Central memory CD8-positive, alpha-beta T cell (primary cell): ENCODE measurements at regions not wholly inside any gene's neighbourhood (a gene's known extent, or its start where the extent isn't known, plus 50 kb on each side); places are given as distances from the start of the nearest gene placed in this dataset.

Experiments used
- ATAC-seq: fragments of 150-1000 bp; cut with Tn5 transposase; replicated peaks from 2 replicates; pipeline ENCODE4 v1.10.0; 2022; ENCODE audit warnings: mild to moderate bottlenecking, moderate FRiP score, moderate number of reproducible peaks; ENCODE audit not compliant: poor library complexity, severe bottlenecking; ENCODE audit errors: extremely low read depth
- DNase-seq, 2 donors: peaks; one replicate each; pipeline ENCODE4 v3.0.0; 2021; ENCODE audit warnings: low spot score in 2 of 2
- H3K27ac Mint-ChIP-seq: one replicate; pipeline ENCODE4 v1.8.0; 2022; ENCODE audit warnings: low read depth, mild to moderate bottlenecking, moderate library complexity, mixed read lengths
- H3K27me3 Mint-ChIP-seq: one replicate; pipeline ENCODE4 v1.8.0; 2022; ENCODE audit warnings: mixed read lengths
- H3K36me3 Mint-ChIP-seq: one replicate; pipeline ENCODE4 v1.8.0; 2022; ENCODE audit warnings: mild to moderate bottlenecking, moderate library complexity, mixed read lengths; ENCODE audit not compliant: insufficient read depth
- H3K4me1 Mint-ChIP-seq: one replicate; pipeline ENCODE4 v1.8.0; 2022; ENCODE audit warnings: mixed read lengths
- H3K4me3 Mint-ChIP-seq: one replicate; pipeline ENCODE4 v1.8.0; 2022; ENCODE audit warnings: mild to moderate bottlenecking, moderate library complexity, mixed read lengths
- H3K9me3 Mint-ChIP-seq: one replicate; pipeline ENCODE4 v1.8.0; 2022; ENCODE audit warnings: mixed read lengths

DNA sequence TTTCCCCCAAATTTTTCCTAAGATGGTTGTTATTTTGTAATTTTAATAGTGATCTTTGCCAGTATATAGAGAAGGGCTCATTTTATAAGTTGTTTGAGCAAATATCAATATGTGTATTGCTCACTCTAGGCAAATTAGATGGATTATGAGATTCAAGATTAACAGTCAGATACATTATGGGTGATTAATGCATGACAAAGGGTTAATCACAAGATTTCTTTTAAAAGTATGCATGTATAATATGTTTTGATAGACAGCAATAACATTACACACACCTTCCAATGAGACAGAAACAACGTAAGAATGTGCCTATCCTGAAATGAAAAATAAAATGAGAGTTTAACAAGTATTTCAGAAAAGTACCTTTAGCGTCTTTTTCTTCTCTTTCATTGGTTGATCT lies 547.6 kb upstream of the AGTR1 start:
- H3K4me1 Mint-ChIP-seq = no peaks in the 10 kb centered on the region
- DNase-seq (no peak), ATAC-seq (no peak)
- no peaks in the 10 kb centered on the region for H3K36me3 Mint-ChIP-seq
- H3K9me3 Mint-ChIP-seq = peaks cover 10% of the 10 kb centered on the region
- no peaks in the 10 kb centered on the region for H3K27me3 Mint-ChIP-seq
- H3K27ac Mint-ChIP-seq = no peak overlapping the region
- no peak overlapping the region for H3K4me3 Mint-ChIP-seq

DNA sequence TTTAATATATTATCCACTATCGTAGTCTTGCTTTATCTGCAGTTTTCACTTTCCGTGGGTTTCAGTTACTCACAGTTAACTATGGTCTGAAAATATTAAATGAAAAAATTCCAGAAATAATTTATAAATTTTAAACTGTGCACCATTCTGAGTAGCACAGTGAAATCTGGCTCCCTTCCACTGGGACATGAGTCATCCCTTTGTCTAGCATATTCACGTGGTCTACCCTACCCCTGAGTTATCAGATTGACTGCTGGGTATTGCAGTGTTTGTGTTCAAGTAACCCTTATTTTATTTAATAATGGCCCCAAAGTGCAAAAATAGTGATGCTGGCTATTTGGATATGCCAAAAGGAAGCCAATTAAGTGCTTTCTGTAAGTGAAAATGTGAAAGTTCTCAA lies 539.5 kb upstream of the AGTR1 start:
- H3K27ac Mint-ChIP-seq = no peak overlapping the region

DNA sequence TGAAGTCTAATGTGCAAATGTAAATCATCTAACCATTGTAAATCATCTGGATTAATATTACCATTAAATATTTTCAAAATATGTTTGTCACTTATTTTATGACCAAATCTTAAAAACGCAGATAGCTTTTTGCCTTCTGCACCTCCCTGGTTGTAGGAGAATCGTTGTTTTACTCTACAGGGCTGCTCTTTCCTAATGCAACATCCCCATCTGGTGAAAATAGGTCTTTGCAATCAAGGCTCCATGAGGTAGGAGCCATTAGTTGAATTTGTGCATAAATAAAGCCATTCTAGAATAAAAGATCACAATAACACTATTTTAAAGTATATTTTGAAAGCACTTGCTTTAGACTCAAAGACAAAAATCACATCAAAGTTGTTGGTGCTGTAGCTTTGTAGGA lies 535.6 kb upstream of the AGTR1 start:
- no peak overlapping the region for H3K4me3 Mint-ChIP-seq
- H3K27me3 Mint-ChIP-seq = no peaks in the 10 kb centered on the region
- H3K27ac Mint-ChIP-seq = no peak overlapping the region
- DNase-seq (no peak), ATAC-seq (no peak)
- H3K4me1 Mint-ChIP-seq = no peaks in the 10 kb centered on the region
- H3K36me3 Mint-ChIP-seq = no peaks in the 10 kb centered on the region
- peaks cover 10% of the 10 kb centered on the region for H3K9me3 Mint-ChIP-seq

More for the DNA sequence above, 539.5 kb upstream of the AGTR1 start:
- no peak for DNase-seq
- H3K4me3 Mint-ChIP-seq = no peak overlapping the region
- H3K9me3 Mint-ChIP-seq = no peaks in the 10 kb centered on the region
- no peaks in the 10 kb centered on the region for H3K4me1 Mint-ChIP-seq
- H3K27me3 Mint-ChIP-seq = no peaks in the 10 kb centered on the region
- no peaks in the 10 kb centered on the region for H3K36me3 Mint-ChIP-seq
- no peak for ATAC-seq

DNA sequence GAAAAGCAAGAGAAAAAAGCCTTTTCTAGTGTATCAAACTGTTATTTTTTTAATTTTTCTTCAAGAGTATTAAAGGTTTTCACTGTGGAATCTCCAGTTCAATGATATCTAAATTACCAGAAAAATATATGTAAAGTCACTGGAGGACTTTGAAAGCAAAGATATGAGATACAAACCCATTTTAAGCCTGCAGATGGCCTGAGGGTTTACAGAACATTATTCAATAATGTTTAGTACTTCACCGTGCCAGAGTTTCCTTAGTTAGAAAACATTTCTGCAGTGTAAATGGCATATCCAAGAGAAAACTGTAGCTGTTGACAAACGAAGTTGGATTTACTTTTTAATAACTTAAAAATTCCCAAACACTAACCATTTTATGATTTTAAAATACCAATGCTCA lies 529.4 kb upstream of the AGTR1 start:
- DNase-seq = no peak
- Mint-ChIP-seq H3K27me3 (no peaks in the 10 kb centered on the region), H3K27ac (no peak overlapping the region), H3K36me3 (no peaks in the 10 kb centered on the region), H3K9me3 (peaks cover 16% of the 10 kb centered on the region), H3K4me3 (no peak overlapping the region), H3K4me1 (no peaks in the 10 kb centered on the region)
- no peak for ATAC-seq

DNA sequence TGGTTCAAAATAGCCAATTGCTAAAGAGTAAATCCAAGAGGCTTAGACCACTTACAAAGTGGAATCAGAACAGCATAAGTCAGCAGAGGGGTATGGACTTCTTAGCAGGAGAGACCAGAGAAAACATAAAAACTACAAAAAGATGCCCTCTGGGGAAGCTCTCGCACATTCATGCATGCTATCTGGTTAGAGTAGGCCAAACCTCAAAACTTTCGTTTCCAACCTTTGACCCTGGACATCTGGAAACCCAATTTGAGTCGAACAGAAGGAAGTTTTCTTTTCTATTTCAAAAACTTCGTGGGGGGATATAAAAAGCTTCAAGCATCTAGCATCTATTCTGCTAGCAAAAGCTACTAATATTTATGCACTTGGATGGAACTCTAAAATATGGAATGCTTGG lies 523.9 kb upstream of the AGTR1 start:
- Mint-ChIP-seq H3K27ac (no peak overlapping the region), H3K4me1 (no peaks in the 10 kb centered on the region), H3K4me3 (no peak overlapping the region), H3K36me3 (no peaks in the 10 kb centered on the region), H3K9me3 (no peaks in the 10 kb centered on the region), H3K27me3 (no peaks in the 10 kb centered on the region)
- DNase-seq = no peak
- no peak for ATAC-seq

DNA sequence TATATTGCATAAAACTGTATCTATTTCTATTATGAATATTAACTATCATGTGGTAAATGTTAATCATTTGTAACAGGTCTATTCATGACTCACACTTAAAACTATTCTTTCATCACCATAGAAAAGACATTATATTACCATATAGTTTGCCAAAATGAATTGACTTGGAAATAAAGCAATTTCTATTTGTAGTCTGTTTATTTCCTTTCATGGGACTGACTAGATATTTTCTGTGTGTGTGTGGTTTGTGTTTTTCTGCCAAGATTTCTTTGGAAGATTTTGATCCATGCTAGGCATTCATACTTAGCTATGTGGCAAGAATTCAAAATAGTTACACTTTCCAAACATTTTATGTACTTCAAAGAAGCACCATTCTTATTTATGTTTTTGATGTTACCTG lies 522.5 kb upstream of the AGTR1 start:
- Mint-ChIP-seq H3K27ac (no peak overlapping the region), H3K4me1 (no peaks in the 10 kb centered on the region), H3K36me3 (no peaks in the 10 kb centered on the region), H3K9me3 (no peaks in the 10 kb centered on the region), H3K27me3 (no peaks in the 10 kb centered on the region), H3K4me3 (no peak overlapping the region)
- ATAC-seq (no peak), DNase-seq (no peak)

DNA sequence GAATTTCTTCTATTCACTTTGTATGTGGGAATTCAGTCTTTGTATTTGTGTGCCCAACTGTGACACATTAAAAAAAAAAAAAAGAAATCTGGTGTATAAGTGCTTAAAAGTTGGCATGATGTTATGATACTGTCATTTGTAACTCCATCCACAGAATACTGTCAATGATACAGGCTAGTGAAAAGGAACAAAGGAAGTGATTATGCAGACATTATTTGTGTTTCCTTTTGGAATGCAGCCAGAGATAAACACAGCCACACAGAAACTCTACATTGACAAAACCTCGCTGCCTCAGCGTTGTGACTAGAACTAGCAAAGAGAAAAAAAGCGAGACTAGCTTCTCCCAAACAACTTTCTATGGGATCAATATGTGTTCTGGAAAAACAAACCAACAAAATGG lies 519.2 kb upstream of the AGTR1 start:
- H3K9me3 Mint-ChIP-seq = no peaks in the 10 kb centered on the region

DNA sequence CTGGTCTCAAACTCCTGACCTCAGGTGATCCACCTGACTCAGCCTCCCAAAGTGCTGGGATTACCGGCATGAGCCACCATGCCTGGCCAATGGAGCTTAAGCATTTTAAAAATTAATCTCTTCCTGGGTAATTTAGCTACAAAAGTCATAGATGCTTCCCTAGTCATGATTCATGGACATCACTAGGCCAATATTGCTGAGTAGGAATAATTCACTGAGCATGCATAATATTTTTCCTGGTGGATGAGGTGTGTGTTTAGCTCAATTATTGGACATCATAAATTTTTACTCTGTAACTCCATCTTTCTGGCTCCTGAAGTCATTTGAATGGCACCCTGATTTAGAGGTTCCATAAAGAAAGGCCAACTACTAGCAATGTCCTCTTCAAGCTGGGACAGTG lies 512.9 kb upstream of the AGTR1 start:
- ATAC-seq = no peak
- no peak for DNase-seq
- Mint-ChIP-seq H3K9me3 (peaks cover 5% of the 10 kb centered on the region), H3K4me1 (no peaks in the 10 kb centered on the region), H3K36me3 (peaks cover 1% of the 10 kb centered on the region), H3K27me3 (no peaks in the 10 kb centered on the region), H3K27ac (no peak overlapping the region), H3K4me3 (no peak overlapping the region)

More for the DNA sequence above, 519.2 kb upstream of the AGTR1 start:
- Mint-ChIP-seq H3K4me1 (no peaks in the 10 kb centered on the region), H3K36me3 (no peaks in the 10 kb centered on the region), H3K4me3 (no peak overlapping the region), H3K27me3 (no peaks in the 10 kb centered on the region), H3K27ac (no peak overlapping the region)
- no peak for ATAC-seq
- DNase-seq = no peak

DNA sequence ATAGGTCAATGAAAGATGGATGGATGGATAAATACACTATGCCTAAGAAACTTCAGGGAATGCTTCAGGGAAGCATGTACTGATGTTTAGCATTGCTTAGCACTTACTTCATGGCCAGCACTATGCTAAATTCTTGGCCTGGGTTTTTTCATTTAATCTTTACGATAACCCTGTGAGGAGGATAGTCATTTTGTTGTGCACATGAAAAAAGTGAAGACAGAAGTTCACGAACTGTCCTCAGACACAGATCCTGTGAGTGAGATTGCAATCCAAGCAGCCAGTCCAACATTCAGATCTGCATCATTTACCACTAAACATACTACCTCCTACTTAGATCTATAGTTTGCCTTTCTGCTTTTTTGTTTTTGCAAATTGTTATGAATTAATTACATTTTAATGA lies 510.8 kb upstream of the AGTR1 start:
- no peaks in the 10 kb centered on the region for H3K27me3 Mint-ChIP-seq
- no peaks in the 10 kb centered on the region for H3K4me1 Mint-ChIP-seq
- ATAC-seq (no peak), DNase-seq (no peak)
- H3K27ac Mint-ChIP-seq = no peak overlapping the region
- H3K9me3 Mint-ChIP-seq = peaks cover 5% of the 10 kb centered on the region
- H3K36me3 Mint-ChIP-seq = peaks cover 1% of the 10 kb centered on the region
- no peak overlapping the region for H3K4me3 Mint-ChIP-seq

DNA sequence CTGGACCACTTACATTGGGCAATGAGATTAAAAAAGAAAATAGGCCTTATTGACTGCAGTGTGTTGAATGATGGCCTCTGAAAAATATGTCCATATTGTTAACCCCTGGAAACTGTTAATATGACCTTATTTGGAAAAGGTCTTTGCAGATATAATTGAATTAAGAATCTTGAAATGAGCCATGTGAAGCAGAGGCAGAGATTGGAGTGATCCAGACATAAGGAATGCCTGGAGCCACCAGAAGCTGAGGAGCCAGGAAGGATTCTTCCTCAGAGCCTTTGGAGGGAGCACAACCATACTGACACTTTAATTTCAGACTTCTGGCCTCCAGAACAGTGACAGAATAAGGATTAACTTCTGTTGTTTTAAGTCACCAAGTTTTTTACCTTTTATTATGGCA lies 510.4 kb upstream of the AGTR1 start:
- no peak for DNase-seq
- no peak for ATAC-seq
- Mint-ChIP-seq H3K4me1 (no peaks in the 10 kb centered on the region), H3K36me3 (peaks cover 1% of the 10 kb centered on the region), H3K27me3 (no peaks in the 10 kb centered on the region), H3K4me3 (no peak overlapping the region), H3K27ac (no peak overlapping the region), H3K9me3 (peaks cover 5% of the 10 kb centered on the region)

DNA sequence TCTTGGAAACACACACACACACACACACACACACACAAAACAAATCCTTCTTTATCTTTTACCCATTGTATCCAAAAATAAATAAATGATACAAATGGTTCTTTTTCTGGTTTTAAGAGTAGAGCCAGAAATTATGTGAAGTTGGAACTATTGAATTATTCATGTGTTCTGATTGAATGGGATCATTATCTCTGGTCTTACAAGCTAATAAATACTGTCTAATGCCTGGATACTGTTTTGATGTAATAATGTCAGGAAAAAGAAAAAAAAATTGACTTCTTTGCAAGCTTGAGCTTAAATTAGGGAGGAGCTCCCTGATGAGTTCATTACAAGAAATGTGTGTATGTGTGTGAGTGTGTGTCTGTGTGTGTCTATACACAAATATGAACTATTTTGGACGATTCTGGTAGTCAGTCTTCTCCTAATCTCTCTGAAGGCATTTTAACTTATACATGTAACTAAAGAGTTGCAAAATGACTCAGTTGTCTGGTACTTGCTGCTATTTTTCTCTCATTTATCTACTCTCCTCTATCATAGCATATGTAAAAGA lies 507.2 kb upstream of the AGTR1 start:
- H3K4me1 Mint-ChIP-seq = no peaks in the 10 kb centered on the region
- ATAC-seq = no peak
- H3K27ac Mint-ChIP-seq = no peak overlapping the region
- peaks cover 1% of the 10 kb centered on the region for H3K36me3 Mint-ChIP-seq
- no peak overlapping the region for H3K4me3 Mint-ChIP-seq
- H3K9me3 Mint-ChIP-seq = no peaks in the 10 kb centered on the region
- H3K27me3 Mint-ChIP-seq = no peaks in the 10 kb centered on the region
- DNase-seq = no peak

DNA sequence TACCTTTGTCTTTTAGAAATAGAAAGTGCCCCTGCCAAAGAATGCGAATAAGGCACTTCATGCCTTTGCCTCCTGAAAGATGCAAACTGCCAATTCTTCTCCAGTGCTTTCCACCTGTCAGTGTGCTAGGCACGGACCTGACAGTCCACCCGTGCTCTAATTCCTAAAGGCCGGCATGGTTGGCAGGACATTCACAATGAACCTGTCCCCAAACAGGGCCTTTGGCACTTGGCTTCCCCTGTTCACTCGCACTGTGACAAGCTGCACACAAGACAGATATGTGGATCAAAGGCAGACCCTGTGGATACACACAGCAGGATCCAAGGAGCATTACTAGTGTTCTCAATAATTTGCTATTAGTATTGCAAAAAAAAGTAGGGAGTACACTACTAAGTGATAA lies 505.7 kb upstream of the AGTR1 start:
- H3K36me3 Mint-ChIP-seq = peaks cover 1% of the 10 kb centered on the region
- DNase-seq = no peak
- H3K4me1 Mint-ChIP-seq = no peaks in the 10 kb centered on the region
- no peak for ATAC-seq
- H3K27ac Mint-ChIP-seq = no peak overlapping the region
- H3K4me3 Mint-ChIP-seq = no peak overlapping the region
- peaks cover 4% of the 10 kb centered on the region for H3K9me3 Mint-ChIP-seq
- H3K27me3 Mint-ChIP-seq = no peaks in the 10 kb centered on the region

DNA sequence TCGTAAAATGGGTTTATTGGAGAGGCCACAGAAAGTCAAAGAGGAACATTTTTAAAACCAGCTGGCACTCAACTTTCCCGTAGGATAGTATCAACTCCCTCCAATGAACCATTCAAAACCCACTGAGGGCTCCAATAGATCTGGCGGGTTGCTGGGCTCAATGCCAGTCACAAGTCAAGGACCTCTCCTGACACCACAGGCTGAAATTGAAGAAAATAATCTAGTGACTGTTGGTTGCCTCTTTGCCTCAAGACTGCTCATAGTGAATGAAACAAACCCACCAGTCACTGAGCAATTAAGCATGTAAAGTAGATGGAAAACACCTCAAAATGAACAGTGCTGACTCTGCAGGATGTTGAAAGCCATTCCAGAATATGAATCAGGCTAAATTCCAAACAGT lies 500.6 kb upstream of the AGTR1 start:
- Mint-ChIP-seq H3K9me3 (peaks cover 20% of the 10 kb centered on the region), H3K27ac (no peak overlapping the region), H3K4me1 (no peaks in the 10 kb centered on the region), H3K4me3 (no peak overlapping the region), H3K36me3 (no peaks in the 10 kb centered on the region), H3K27me3 (no peaks in the 10 kb centered on the region)
- no peak for DNase-seq
- ATAC-seq = no peak

DNA sequence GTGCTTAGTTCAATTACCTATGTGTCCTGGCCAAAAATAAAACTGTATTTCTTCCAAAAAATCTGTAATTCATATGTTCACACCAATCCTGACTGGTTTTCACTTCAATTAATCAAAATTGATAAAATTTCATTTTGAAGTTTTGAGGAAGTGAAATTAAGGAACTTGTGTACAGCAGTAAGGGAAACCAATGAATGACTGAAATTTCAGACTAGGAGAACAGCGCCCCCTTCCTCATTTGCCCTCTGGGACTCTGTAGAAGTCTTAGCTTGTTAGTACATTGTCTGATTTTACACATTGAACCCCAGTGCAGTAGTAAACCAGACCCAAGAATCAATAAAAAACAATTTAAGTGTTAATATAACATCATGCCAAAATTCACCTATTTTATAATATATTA lies 495.3 kb upstream of the AGTR1 start:
- Mint-ChIP-seq H3K27me3 (no peaks in the 10 kb centered on the region), H3K4me1 (no peaks in the 10 kb centered on the region), H3K4me3 (no peak overlapping the region), H3K9me3 (peaks cover 15% of the 10 kb centered on the region), H3K27ac (no peak overlapping the region), H3K36me3 (no peaks in the 10 kb centered on the region)
- no peak for ATAC-seq
- no peak for DNase-seq
